ENCODE measurements at regions not wholly inside any gene's neighbourhood (a gene's known extent, or its start where the extent isn't known, plus 50 kb on each side); places are given as distances from the start of the nearest gene placed in this dataset.

DNA sequence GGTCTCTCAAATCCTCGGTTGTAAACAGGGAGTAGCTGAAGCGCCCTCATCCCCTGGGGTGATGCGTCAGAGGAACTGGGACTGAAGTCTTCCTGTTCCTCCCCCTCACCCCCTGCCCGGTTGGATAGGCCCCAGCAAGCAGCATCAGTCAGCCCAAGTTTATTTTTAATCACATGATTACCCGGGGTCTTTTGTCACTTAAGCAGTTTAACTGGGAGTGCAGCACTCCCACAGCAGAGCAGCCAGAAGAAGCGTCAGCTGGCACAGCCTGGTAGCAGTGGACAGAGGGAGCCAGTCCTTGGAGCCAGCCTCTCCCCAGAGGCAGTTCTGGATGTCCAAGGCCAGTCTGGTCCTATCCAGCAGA, 342.1 kb downstream of the CTTN start:
- TF ChIP-seq, protein P1, sequence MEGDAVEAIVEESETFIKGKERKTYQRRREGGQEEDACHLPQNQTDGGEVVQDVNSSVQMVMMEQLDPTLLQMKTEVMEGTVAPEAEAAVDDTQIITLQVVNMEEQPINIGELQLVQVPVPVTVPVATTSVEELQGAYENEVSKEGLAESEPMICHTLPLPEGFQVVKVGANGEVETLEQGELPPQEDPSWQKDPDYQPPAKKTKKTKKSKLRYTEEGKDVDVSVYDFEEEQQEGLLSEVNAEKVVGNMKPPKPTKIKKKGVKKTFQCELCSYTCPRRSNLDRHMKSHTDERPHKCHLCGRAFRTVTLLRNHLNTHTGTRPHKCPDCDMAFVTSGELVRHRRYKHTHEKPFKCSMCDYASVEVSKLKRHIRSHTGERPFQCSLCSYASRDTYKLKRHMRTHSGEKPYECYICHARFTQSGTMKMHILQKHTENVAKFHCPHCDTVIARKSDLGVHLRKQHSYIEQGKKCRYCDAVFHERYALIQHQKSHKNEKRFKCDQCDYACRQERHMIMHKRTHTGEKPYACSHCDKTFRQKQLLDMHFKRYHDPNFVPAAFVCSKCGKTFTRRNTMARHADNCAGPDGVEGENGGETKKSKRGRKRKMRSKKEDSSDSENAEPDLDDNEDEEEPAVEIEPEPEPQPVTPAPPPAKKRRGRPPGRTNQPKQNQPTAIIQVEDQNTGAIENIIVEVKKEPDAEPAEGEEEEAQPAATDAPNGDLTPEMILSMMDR (IDR thresholded peaks at IDR 0.05) = no peak
- TF ChIP-seq POLR2A (IDR thresholded peaks at IDR 0.05) = no peak
